Stimulated activated CD4-positive, alpha-beta T cell treated with anti-CD3 and anti-CD28 coated beads, Interleukin-4, amount 100 ng/mL, for 1 hour (primary cell): ENCODE measurements at regions not wholly inside any gene's neighbourhood (a gene's known extent, or its start where the extent isn't known, plus 50 kb on each side); places are given as distances from the start of the nearest gene placed in this dataset.
"Not testable (repeated sequence)": the region's sequence is repeated elsewhere in the genome, so short reads cannot be mapped to it uniquely, and the experiment has no call there.

Source experiments
- DNase-seq: peaks from one replicate; pipeline ENCODE4 v3.0.0-alpha.2; 2020

GRCh38 chr15:57767481-57767880 is 61.0 kb downstream of the POLR2M start:
- DNase-seq = no peak

GRCh38 chr15:57769266-57769665 is 62.8 kb downstream of the POLR2M start:
- DNase-seq = no peak

DNA sequence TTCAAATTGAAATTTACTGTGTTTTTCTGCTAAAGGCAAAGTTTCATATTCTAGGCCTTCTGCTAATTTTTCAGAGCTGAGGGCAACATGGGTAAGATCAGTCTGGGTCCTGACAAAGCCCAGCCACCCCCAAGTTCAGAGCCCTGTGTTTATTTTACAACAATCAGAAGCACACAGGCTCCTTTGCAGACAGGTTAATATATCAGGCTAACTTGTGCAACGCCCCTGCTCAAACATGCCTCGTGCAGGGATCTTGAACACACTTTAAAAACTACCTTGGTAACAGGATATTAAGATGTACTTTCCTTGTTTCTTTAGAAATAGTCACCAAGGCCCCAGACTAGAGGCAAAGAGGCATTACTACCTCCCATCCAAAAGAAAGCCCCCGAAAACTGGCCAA is 64.0 kb downstream of the POLR2M start:
- no peak for DNase-seq

DNA sequence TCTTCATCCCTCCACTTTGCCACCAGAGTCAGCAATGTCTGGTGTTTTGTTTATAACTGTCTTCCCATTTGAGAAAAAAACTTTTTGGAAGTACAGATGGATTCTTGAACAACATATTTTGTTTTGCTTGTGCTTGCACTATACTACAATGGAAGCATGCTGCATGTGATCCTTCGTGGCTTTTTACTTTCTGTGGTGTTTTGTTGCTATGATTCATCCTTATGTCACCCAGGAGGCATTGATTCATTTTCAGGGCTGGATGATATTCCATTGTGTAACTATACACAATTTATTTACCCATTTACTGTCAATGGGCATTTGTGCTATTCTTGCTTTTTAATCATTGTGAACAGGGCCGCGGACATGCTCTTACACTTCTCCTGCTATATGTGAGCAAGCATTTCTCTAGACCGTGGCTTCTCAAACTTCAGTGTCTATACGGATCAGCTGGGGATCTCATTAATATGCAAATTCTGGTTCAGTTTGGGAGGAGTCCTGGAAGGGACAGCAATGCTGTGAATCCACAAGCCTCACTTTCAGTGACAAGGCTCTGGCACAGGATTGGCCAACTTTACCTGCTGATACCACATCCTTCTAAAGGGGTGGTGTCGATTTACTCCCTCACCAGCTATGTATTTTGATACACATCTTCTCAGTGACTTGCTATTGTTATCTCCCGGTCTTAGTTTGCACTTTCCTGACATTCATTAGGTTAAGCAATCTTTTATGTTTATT is 65.9 kb downstream of the POLR2M start:
- no peak for DNase-seq

DNA sequence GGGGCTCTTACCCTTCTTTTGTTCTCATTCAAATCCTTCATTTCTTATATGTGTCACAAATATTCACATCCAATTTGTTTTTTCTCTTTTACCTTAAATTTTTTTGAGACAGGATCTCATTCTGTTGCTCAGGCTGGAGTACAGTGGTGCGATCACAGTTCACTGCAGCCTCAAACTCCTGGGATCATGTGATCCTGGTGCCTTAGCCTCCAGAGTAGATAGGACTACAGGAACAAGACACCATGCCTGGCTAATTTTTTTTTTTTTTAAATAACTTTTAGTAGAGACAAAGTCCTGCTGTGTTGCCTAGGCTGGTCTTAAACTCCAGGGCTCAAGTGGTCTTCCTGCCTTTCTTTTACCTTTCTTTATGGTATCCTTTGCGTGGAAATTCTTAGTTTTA is 66.5 kb downstream of the POLR2M start:
- DNase-seq = no peak

GRCh38 chr15:57777003-57777402 is 70.5 kb downstream of the POLR2M start:
- no peak for DNase-seq

DNA sequence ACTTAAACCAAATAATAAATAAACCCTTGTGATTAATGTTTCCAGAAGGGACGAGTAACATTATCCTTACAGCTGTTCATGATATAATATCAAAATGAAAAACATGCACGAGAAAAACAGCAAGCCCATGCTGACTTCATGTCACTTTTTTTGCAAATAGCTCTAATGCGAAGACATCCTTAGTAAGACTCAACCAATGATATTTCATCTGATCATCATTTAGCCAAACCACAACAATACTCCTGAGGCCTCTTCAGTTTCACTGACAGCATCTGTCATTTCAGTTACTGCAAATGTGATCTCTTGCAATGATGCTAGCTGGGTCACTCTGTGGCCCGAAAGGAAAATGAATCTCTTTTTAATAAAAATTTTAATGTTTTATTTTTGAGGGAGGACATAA is 74.0 kb downstream of the POLR2M start:
- DNase-seq = no peak

DNA sequence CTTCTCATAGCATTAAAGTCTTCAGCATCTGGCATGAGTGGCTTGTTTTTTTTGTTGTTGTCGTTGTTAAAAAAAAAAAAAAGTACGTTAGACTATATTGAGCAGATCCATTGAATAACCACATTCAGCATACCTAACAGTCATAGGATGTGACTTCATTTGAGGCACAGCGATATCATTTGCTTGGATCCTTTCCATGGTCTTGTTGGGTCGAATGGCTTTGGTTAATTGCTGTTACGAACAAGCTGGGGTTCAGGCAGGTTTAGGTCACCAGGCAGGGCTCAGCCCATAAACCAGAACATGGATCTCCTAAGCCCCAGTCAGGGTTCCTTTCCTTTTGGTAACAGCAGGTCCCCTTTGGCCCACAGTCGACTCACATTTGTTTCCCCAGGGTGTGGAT is 76.2 kb downstream of the POLR2M start:
- no peak for DNase-seq

DNA sequence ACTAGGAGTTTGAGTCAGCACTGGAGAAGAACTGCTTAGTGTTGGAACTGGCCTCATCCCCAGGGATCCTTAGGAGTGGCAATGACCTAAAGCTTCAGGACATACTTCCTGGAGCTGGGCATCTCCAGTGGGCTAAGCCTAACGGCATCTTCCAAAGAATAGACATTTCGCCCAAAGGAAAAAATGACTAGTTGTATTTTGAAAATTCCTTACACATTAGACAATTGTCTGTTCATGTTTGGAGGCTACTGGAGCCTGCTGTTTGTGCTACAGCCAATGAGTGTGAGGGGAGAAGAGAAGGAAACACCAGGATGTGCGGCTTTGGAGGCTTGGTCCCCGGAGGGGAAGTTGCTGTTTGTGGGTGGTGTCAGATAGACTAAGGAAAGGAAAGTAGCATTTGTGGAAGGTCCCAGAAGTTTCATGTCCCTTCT is 77.6 kb downstream of the POLR2M start:
- DNase-seq = no peak

DNA sequence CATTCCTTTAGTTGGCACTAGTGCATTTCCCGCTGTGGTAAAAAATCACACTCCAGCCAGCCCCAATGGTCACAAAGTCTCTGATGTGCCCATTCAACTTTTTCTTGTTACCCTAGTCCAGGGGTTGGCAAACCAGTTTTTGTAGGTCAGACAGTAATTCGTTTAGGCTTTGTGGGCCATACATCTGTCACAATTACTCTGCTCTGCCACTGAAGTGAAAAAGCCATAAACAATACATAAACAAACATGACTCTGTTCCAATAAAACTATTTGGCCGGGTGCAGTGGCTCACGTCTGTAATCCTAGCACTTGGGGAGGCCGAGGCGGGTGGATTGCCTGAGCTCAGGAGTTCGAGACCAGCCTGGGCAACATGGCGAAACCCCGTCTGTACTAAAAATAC is 78.5 kb downstream of the POLR2M start:
- DNase-seq = no peak

DNA sequence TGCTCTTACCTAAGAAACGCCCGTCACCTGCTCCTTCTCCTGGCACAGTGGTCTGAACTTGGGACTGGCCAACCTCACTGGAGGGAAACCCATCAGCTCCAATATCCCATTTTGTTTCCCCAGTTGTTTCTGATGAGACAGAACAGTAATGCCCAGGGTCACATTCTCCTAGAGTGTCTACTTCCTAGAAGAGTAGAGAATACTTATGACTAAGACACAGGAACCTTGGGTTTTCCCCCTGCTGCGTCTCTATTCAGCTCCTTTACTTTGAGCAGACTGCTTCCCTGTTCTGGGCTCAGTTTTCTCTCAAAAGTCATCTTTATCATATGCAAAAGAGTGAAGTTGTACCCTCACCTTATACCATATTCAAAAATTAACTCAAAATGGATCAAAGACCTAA is 79.4 kb downstream of the POLR2M start:
- no peak for DNase-seq

DNA sequence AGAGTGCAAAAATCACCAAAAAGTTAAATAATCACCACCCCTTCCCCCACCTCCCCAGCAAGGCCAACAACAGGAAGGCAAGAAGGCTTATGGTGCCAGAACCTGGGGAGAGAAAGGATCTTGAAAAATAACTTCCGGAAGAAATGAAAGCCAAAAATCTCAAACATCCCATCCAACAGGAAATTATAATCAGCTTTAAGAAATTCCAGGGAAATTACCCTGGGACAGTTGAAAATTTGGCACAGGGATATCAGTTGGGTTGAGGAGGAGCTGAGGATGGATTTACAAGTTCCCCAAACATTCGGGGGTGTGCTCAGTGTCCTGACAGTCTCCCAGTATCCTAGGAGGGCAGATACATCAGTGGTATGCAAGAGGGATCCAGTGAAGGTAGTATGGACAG is 82.7 kb downstream of the POLR2M start:
- DNase-seq = no peak

DNA sequence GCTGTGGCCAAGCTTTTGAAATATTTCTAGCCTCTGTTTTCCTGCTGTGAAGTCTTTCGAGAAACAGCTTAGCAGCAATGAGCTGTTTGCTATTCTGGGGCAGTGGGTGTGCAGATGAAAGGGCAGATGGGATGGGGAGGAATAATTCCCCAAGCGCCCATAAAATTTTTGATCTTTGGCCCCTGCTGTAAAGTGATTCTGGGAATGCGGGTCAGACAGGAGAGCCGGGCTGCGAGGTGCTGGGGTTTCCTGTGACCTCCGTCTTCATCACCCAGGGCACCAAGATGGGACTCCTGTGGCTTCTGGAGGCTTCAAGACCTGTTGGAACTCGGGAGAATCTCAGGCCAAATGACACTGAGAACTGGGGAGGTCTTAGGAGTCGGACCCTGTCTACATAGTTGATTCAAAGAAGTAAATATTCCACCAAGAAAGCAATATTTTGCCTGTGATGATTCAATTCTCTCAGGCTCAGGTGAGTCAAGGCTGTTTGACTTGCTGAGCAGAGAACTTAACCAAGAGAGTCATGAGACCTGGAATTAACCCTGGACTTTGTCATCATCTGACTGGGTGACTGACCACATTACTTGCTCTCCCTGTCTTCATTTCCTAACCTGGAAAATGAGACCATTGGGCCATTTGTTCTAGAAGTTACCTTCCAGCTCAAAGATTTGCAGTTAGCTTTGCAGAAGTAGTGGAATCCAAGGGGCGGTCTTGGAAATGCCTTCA is 86.4 kb downstream of the POLR2M start:
- no peak for DNase-seq

- DNase-seq = no peak
Observed at GRCh38 chr15:57795261-57795660, 88.7 kb downstream of the POLR2M start.

DNA sequence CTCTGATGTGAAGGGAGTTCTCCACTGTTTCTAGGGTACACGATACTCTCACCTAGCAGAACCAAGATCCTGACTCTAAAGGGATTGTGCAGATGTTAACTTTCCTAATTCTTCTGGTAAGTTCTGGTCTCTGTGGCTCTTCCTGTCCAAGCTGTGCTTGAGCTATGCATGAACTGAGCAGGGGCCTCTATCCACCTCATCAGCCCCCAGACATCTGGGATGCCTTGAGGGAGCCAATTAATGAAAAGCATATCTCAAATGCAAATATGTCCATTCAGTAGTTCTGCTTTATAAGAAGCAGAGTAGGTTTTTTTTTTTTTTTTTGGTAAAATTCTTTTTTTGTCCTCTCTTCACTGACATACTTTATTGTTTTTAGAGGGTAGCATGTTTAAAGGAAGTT is 89.6 kb downstream of the POLR2M start:
- DNase-seq = no peak

GRCh38 chr15:57797110-57797509 is 90.6 kb downstream of the POLR2M start:
- no peak for DNase-seq

GRCh38 chr15:57797568-57798267 is 91.2 kb downstream of the POLR2M start:
- no peak for DNase-seq

GRCh38 chr15:57806003-57806402 is 99.5 kb downstream of the POLR2M start:
- no peak for DNase-seq

GRCh38 chr15:57809285-57809684 is 102.8 kb downstream of the POLR2M start:
- not testable (repeated sequence) for DNase-seq

GRCh38 chr15:57816599-57816998 is 110.1 kb downstream of the POLR2M start:
- no peak for DNase-seq

DNA sequence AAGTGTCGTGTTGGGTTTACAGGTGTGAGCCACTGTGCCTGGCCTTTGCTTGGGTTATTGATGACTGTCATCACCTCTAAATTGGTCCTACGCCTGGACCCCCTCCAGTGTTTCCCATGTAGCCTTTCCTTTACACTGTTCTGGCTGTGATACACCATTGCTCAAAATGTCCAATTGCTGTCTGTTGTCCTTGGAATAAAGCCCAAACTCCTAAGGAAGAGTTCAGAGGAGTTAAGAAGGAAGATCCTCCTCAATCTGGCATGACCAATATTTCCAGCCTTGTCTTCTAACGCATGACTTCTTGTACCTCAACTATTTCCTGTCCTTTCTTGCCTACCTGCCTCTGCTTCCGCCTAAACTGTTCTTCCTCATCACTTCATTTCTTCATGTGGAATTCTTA is 113.1 kb downstream of the POLR2M start:
- DNase-seq = no peak

- no peak for DNase-seq
Observed at GRCh38 chr15:57820119-57820518, 113.6 kb downstream of the POLR2M start.

- no peak for DNase-seq
Observed at GRCh38 chr15:57821826-57822225, 115.3 kb downstream of the POLR2M start.

DNA sequence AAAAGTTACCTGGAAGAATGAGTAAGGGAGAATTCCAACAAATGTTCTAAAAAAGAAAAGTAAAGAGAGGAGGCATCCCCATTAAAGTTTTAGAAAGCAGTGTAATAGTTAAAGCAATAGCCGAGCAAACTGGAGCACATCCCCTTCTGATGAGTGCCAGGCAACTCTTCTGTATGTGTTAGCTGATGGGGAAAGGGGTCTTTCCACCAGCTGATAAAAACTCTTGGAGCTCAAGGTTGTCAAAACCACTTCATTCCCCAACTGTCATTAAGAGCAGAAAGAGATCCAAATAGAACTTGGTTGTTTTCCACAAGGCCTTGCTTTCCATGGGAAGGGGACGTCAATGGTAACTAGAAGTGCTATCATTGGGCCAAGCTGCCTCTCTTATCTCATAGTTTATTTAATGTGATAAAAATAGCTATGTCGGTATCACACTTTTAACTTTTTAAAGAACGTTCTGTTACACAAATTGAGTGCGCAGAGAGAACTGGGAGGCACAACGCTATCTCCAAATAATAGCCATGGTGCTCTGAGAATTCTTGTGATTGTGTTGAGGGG is 116.9 kb downstream of the POLR2M start:
- no peak for DNase-seq
